HG03103 (cell line): ENCODE measurements at regions not wholly inside any gene's neighbourhood (a gene's known extent, or its start where the extent isn't known, plus 50 kb on each side); places are given as distances from the start of the nearest gene placed in this dataset.
A peak's percentile ranks its signal among the peaks of the same experiment; 100 is the strongest.

ENCODE experiments used
- ATAC-seq: cut with Tn5 transposase; IDR thresholded peaks from one replicate; pipeline ENCODE4 v1.9.1; 2021; ENCODE audit warnings: low read depth; ENCODE audit not compliant: unreplicated experiment

- ATAC-seq, result no peak
Observed at GRCh38 chr1:87844251-87844650, 515.6 kb downstream of the LMO4 start.

- ATAC-seq, result no peak
Observed at GRCh38 chr1:87851490-87851889, 522.8 kb downstream of the LMO4 start.

- no peak for ATAC-seq
Observed at GRCh38 chr1:87852410-87853161, 523.9 kb downstream of the LMO4 start.

GRCh38 chr1:87853576-87854351 lies 525.1 kb downstream of the LMO4 start:
- ATAC-seq, result no peak

- ATAC-seq, result no peak
Observed at GRCh38 chr1:87863317-87863716, 534.6 kb downstream of the LMO4 start.

- peak; percentile 58 for ATAC-seq
Observed at GRCh38 chr1:87864676-87865075, 536.0 kb downstream of the LMO4 start.

- no peak for ATAC-seq
Observed at GRCh38 chr1:87866416-87866815, 537.7 kb downstream of the LMO4 start.

GRCh38 chr1:87867626-87868025 lies 538.9 kb downstream of the LMO4 start:
- ATAC-seq, result no peak

- no peak for ATAC-seq
Observed at GRCh38 chr1:87869567-87869966, 540.9 kb downstream of the LMO4 start.

GRCh38 chr1:87872189-87872588 lies 543.5 kb downstream of the LMO4 start:
- ATAC-seq, result no peak

- ATAC-seq, result no peak
Observed at GRCh38 chr1:87872692-87873091, 544.0 kb downstream of the LMO4 start.

GRCh38 chr1:87878873-87879272 lies 550.2 kb downstream of the LMO4 start:
- no peak for ATAC-seq

GRCh38 chr1:87880098-87880760 lies 551.5 kb downstream of the LMO4 start:
- no peak for ATAC-seq

GRCh38 chr1:87880764-87881163 lies 552.1 kb downstream of the LMO4 start:
- no peak for ATAC-seq

- no peak for ATAC-seq
Observed at GRCh38 chr1:87883906-87884305, 555.2 kb downstream of the LMO4 start.

- no peak for ATAC-seq
Observed at GRCh38 chr1:87884581-87884980, 555.9 kb downstream of the LMO4 start.

GRCh38 chr1:87885278-87886025 lies 556.8 kb downstream of the LMO4 start:
- no peak for ATAC-seq

- no peak for ATAC-seq
Observed at GRCh38 chr1:87887100-87887499, 558.4 kb downstream of the LMO4 start.

- ATAC-seq, result no peak
Observed at GRCh38 chr1:87888446-87888845, 559.8 kb downstream of the LMO4 start.

GRCh38 chr1:87894062-87894461 lies 565.4 kb downstream of the LMO4 start:
- ATAC-seq, result no peak

GRCh38 chr1:87897481-87897880 lies 568.8 kb downstream of the LMO4 start:
- ATAC-seq, result no peak
